ENCODE measurements at regions not wholly inside any gene's neighbourhood (a gene's known extent, or its start where the extent isn't known, plus 50 kb on each side); places are given as distances from the start of the nearest gene placed in this dataset.

DNA sequence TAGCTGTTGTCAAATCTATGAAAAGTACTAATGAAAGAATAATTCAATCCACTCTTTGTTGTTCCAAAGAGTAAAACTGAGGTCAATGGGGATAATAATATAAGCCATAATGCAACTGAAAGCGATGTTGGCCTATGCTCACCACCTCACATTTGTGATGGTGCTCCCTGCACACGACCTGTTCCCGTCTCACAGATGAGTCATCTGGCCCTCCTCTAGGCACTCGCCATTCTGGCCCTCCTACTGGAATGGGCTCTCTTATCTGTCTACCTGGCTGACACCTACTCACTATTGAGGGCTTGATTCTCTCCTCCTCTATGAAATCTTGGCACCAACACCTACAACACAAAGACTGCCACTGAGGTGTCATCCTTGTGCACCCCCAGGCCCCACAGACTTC, 585.9 kb upstream of the ID2 start:
- 0% methylated on average over 4 of the region's 4 CpGs for WGBS (ENCODE audit: insufficient coverage, low coverage, missing lambda C conversion rate)
- ChIA-PET POLR2A (interaction anchor here (0.9 kb wide), 1 partner anchor 96 kb away, joined by 4 read pairs; no protein-coding TSS in a partner anchor), CTCF (ENCODE audit: low intra/inter-chr PET ratio) (no interaction called here)
- intact Hi-C loops (cut with micrococcal nuclease) (no loop called here), in situ Hi-C loops (cut with MboI) (no loop called here)
- DNase-seq (ENCODE audit: extremely low read depth in 1 of 4, low spot score in 3 of 4) (no peak), FAIRE-seq (no peak), ATAC-seq (no peak)
- Histone ChIP-seq H4K20me1 (replicated peaks; ENCODE audit: control insufficient read depth, insufficient read depth, low read length) (no peaks in the 10 kb centered on the region), H3K9me3 (replicated peaks; ENCODE audit: control insufficient read depth, insufficient read depth, low read depth, low read length) (no peaks in the 10 kb centered on the region), H3K4me2 (ENCODE audit: insufficient read depth, low read length) (no peak overlapping the region), H2AFZ (ENCODE audit: low read depth, low read length) (no peak overlapping the region), H3K79me2 (ENCODE audit: control insufficient read depth, insufficient read depth, low read length) (no peaks in the 10 kb centered on the region), H3K4me1 (replicated peaks in 1 of 2; ENCODE audit: control insufficient read depth in 2 of 2, insufficient read depth in 2 of 2, low read length in 2 of 2) (no peaks in the 10 kb centered on the region), H3K9ac (ENCODE audit: insufficient read depth in 1 of 2, low read depth in 2 of 2, low read length in 2 of 2) (no peak overlapping the region), H3K4me3 (no peak overlapping the region), H3K9me1 (ENCODE audit: control insufficient read depth, insufficient read depth, low read length) (no peaks in the 10 kb centered on the region), H3K36me3 (ENCODE audit: control insufficient read depth, insufficient read depth, low read length) (no peaks in the 10 kb centered on the region), H3K27ac (ENCODE audit: extremely low read depth, low read depth, low read length) (no peak overlapping the region), H3K27me3 (ENCODE audit: control insufficient read depth in 2 of 2, insufficient read depth in 2 of 2, low read length in 2 of 2) (peaks cover 3 to 4% of the 10 kb centered on the region in 2 experiments; a peak in 2 of 5 replicates)
- no TSS peak for BruUV-seq (replicated peaks)
- TF ChIP-seq TCF7L2 (IDR thresholded peaks at IDR 0.05; ENCODE audit: low read depth, low read length), result no peak
- TF ChIP-seq ZKSCAN1 (IDR thresholded peaks at IDR 0.05; ENCODE audit: low read depth, low read length), result no peak
- TF ChIP-seq SRSF9 (IDR thresholded peaks at IDR 0.05; ENCODE audit: borderline replicate concordance, low read depth, low read length), result no peak
- TF ChIP-seq GATAD2B (IDR thresholded peaks at IDR 0.05; ENCODE audit: borderline replicate concordance), result no peak
- TF ChIP-seq KHSRP (IDR thresholded peaks at IDR 0.05), result no peak
- no peak for TF ChIP-seq SMAD3 (CRISPR knock-in tag; conservative IDR thresholded peaks at IDR 0.05)
- TF ChIP-seq ASH1L (IDR thresholded peaks at IDR 0.05; ENCODE audit: borderline replicate concordance, low read depth, partially characterized antibody), result no peak
- no peak for TF ChIP-seq CC2D1A (IDR thresholded peaks at IDR 0.05)
- TF ChIP-seq CEBPB (tag; IDR thresholded peaks at IDR 0.05), result no peak

Data from K562 (cell line).